SK-N-SH (cell line): ENCODE measurements at regions not wholly inside any gene's neighbourhood (a gene's known extent, or its start where the extent isn't known, plus 50 kb on each side); places are given as distances from the start of the nearest gene placed in this dataset.

Experiments
- CTCF ChIA-PET: fragments of 300-600, 350-600 bp; formaldehyde crosslinking; extraction: SDS; loops from one replicate; lab custom pipeline; 2021; lab: Yijun Ruan, JAX
- POLR2A ChIA-PET: fragments of 350-600 bp; sonication (Branson Sonifier 250); formaldehyde crosslinking; extraction: SDS; loops from one replicate; lab custom pipeline; 2020; ENCODE audit warnings: antibody characterized with exemption, inconsistent platforms; lab: Yijun Ruan, JAX
- DNase-seq: peaks from one replicate; pipeline ENCODE4 v3.0.0; 2012
- H2AFZ ChIP-seq: fragments of 200-600 bp; sonication (generic); 2 replicates; pipeline ENCODE4 v1.8.1; 2016; ENCODE audit warnings: antibody characterized with exemption, mild to moderate bottlenecking, low read depth
- H3F3A ChIP-seq: fragments of 200-600 bp; sonication (generic); replicated peaks from 2 replicates; pipeline ENCODE3; 2016; ENCODE audit warnings: antibody characterized with exemption, mild to moderate bottlenecking; ENCODE audit not compliant: insufficient read depth
- H3K27ac ChIP-seq, 2 experiments: fragments of 200-500 bp in 1 of 2; fragments of 200-600 bp in 1 of 2; sonication (Bioruptor generic) in 1 of 2; sonication (generic), shearing (Covaris generic) in 1 of 2; 2 replicates each; pipeline versions ENCODE4 v1.5.1 to v1.6.1; 2014 to 2016; ENCODE audit warnings: low read depth in 2 of 2, inconsistent platforms in 1 of 2, low read length in 1 of 2, mild to moderate bottlenecking in 1 of 2, mixed read lengths in 1 of 2
- H3K27me3 ChIP-seq: fragments of 200-600 bp; sonication (generic), shearing (Covaris generic); 2 replicates; pipeline ENCODE4 v1.6.1; 2016; ENCODE audit warnings: mixed run types; ENCODE audit not compliant: insufficient read depth
- H3K36me3 ChIP-seq, 2 experiments: fragments of 200-500 bp in 1 of 2; fragments of 200-600 bp in 1 of 2; sonication (Bioruptor generic) in 1 of 2; sonication (generic) in 1 of 2; replicated peaks in 1 of 2; 2 replicates each; pipeline versions ENCODE3 to v1.5.1; 2014 to 2016; ENCODE audit warnings: low read length in 1 of 2, mild to moderate bottlenecking in 1 of 2; ENCODE audit not compliant: insufficient read depth in 2 of 2, control insufficient read depth in 1 of 2
- H3K4me1 ChIP-seq, 2 experiments: fragments of 200-500 bp in 1 of 2; fragments of 200-600 bp in 1 of 2; sonication (Bioruptor generic) in 1 of 2; sonication (generic), shearing (Covaris generic) in 1 of 2; 2 replicates each; pipeline versions ENCODE4 v1.5.1 to v1.6.1; 2014 to 2016; ENCODE audit warnings: low read depth in 1 of 2, low read length in 1 of 2, mixed run types in 1 of 2; ENCODE audit not compliant: insufficient read depth in 2 of 2, control insufficient read depth in 1 of 2
- H3K4me2 ChIP-seq: fragments of 200-600 bp; sonication (generic), shearing (Covaris generic); 2 replicates; pipeline ENCODE4 v1.6.1; 2017; ENCODE audit warnings: mixed run types
- H3K4me3 ChIP-seq, 2 experiments: fragments of 200-500 bp in 1 of 2; fragments of 200-600 bp in 1 of 2; sonication (Bioruptor generic) in 1 of 2; sonication (generic), shearing (Covaris generic) in 1 of 2; 2 replicates each; pipeline versions ENCODE4 v1.5.1 to v1.8.1; 2014 to 2016; ENCODE audit warnings: low read depth in 2 of 2, inconsistent platforms in 1 of 2, low read length in 1 of 2, mild to moderate bottlenecking in 1 of 2, mixed read lengths in 1 of 2, moderate library complexity in 1 of 2
- H3K79me2 ChIP-seq: fragments of 200-600 bp; sonication (generic); 2 replicates; pipeline ENCODE4 v1.8.1; 2017; ENCODE audit warnings: mild to moderate bottlenecking; ENCODE audit not compliant: insufficient read depth
- H3K9ac ChIP-seq: fragments of 200-600 bp; sonication (generic); 2 replicates; pipeline ENCODE4 v1.6.1; 2017; ENCODE audit warnings: mixed run types
- H3K9me2 ChIP-seq: fragments of 200-600 bp; sonication (generic); 2 replicates; pipeline ENCODE4 v1.6.1; 2017; ENCODE audit warnings: mixed run types
- H3K9me3 ChIP-seq: fragments of 200-600 bp; sonication (generic); 2 replicates; pipeline ENCODE4 v1.6.1; 2017; ENCODE audit warnings: mixed run types, mild to moderate bottlenecking, moderate library complexity
- H4K20me1 ChIP-seq: fragments of 200-600 bp; sonication (generic); 2 replicates; pipeline ENCODE4 v1.6.1; 2017; ENCODE audit warnings: mild to moderate bottlenecking, mixed run types; ENCODE audit not compliant: insufficient read depth
- EZH2phosphoT487 ChIP-seq: fragments of 200-600 bp; sonication (generic); IDR thresholded peaks from 2 replicates; pipeline ENCODE4 v1.6.1; 2017; ENCODE audit warnings: low read depth, mixed run types, mild to moderate bottlenecking, antibody characterized with exemption, moderate library complexity, borderline replicate concordance
- FOXJ3 ChIP-seq: sonication (generic); formaldehyde crosslinking; IDR thresholded peaks from 2 replicates; pipeline ENCODE4 v1.5.1; 2020; ENCODE audit warnings: mild to moderate bottlenecking, missing genetic modification reagents
- GABPA ChIP-seq: IDR thresholded peaks from 2 replicates; pipeline ENCODE4 v1.4.0; 2012; ENCODE audit warnings: low read depth, mild to moderate bottlenecking
- IRF3 ChIP-seq: fragments of 150-350 bp; IDR thresholded peaks from 2 replicates; pipeline ENCODE4 v1.6.1; 2016; ENCODE audit warnings: mild to moderate bottlenecking, low read depth, low read length
- JUND ChIP-seq: IDR thresholded peaks from 2 replicates; pipeline ENCODE4 v1.4.0; 2012
- NFIC ChIP-seq: IDR thresholded peaks from 2 replicates; pipeline ENCODE4 v1.4.0; 2012; ENCODE audit warnings: borderline replicate concordance
- RAD21 ChIP-seq: IDR thresholded peaks from 2 replicates; pipeline ENCODE4 v1.6.1; 2012; ENCODE audit warnings: mild to moderate bottlenecking, low read length
- REST ChIP-seq: IDR thresholded peaks from 2 replicates; pipeline ENCODE4 v1.6.1; 2012; ENCODE audit warnings: mild to moderate bottlenecking, low read depth, low read length, moderate library complexity
- RXRA ChIP-seq: IDR thresholded peaks from 2 replicates; pipeline ENCODE4 v1.4.0; 2012; ENCODE audit warnings: low read depth, mild to moderate bottlenecking, borderline replicate concordance
- SMC3 ChIP-seq: IDR thresholded peaks from 2 replicates; pipeline ENCODE4 v1.6.1; 2012; ENCODE audit warnings: low read depth, low read length, improper control_type of control experiment
- TCF12 ChIP-seq: IDR thresholded peaks from 2 replicates; pipeline ENCODE4 v1.4.0; 2012
- TEAD4 ChIP-seq: IDR thresholded peaks from 2 replicates; pipeline ENCODE4 v1.4.0; 2012; ENCODE audit warnings: mild to moderate bottlenecking, borderline replicate concordance; ENCODE audit not compliant: insufficient read depth
- USF2 ChIP-seq: fragments of 150-350 bp; IDR thresholded peaks from 2 replicates; pipeline ENCODE4 v1.6.1; 2017; ENCODE audit warnings: antibody characterized with exemption, low read length, low read depth, borderline replicate concordance
- WGBS: methylation state at CpG from one replicate; pipeline ENCODE4 v1.1.6; 2017; ENCODE audit warnings: low lambda C conversion rate; 5-methylcytosine and 5-hydroxymethylcytosine counted together

GRCh38 chr4:153933915-153934687 is 145.2 kb upstream of the SFRP2 start:
- TF ChIP-seq TEAD4 (no peak), SMC3 (no peak), FOXJ3 (CRISPR knock-in tag) (no peak), JUND (no peak), TCF12 (no peak), NFIC (no peak), REST (no peak), IRF3 (no peak), RXRA (no peak), GABPA (no peak), EZH2phosphoT487 (no peak), RAD21 (no peak), USF2 (no peak)
- Histone ChIP-seq H3K4me3 (no peak overlapping the region), H3K27me3 (peaks cover 11% of the 10 kb centered on the region; the same call in 1 of the 2 replicates), H4K20me1 (no peaks in the 10 kb centered on the region), H3K9me2 (no peaks in the 10 kb centered on the region), H3K4me2 (no peak overlapping the region), H2AFZ (no peak overlapping the region), H3K9ac (no peak overlapping the region), H3F3A (no peaks in the 10 kb centered on the region), H3K4me1 (no peaks in the 10 kb centered on the region), H3K9me3 (no peaks in the 10 kb centered on the region), H3K79me2 (no peaks in the 10 kb centered on the region), H3K36me3 (no peaks in the 10 kb centered on the region), H3K27ac (no peak overlapping the region)
- WGBS: 16% methylated on average over 8 of the region's 8 CpGs
- ChIA-PET POLR2A (no interaction called here), CTCF (no interaction called here)
- no peak for DNase-seq
